GM12891 (cell line): ENCODE measurements at regions not wholly inside any gene's neighbourhood (a gene's known extent, or its start where the extent isn't known, plus 50 kb on each side); places are given as distances from the start of the nearest gene placed in this dataset.

Experiments used
- PAX5 ChIP-seq: IDR thresholded peaks from 2 replicates; pipeline ENCODE4 v1.6.1; 2011; ENCODE audit warnings: low read length, moderate library complexity, mild to moderate bottlenecking; ENCODE audit not compliant: insufficient read depth, severe bottlenecking
- POLR2A ChIP-seq: IDR thresholded peaks from 2 replicates; pipeline ENCODE4 v1.6.1; 2011; ENCODE audit warnings: low read depth, low read length, control low read depth
- POLR2AphosphoS5 ChIP-seq: IDR thresholded peaks from 2 replicates; pipeline ENCODE4 v1.6.1; 2011; ENCODE audit warnings: low read depth, low read length, control low read depth
- POU2F2 ChIP-seq: IDR thresholded peaks from 2 replicates; pipeline ENCODE4 v1.6.1; 2011; ENCODE audit warnings: low read depth, mild to moderate bottlenecking, control low read depth, low read length, moderate library complexity

GRCh38 chr10:52447931-52448353 lies 133.9 kb downstream of the DKK1 start:
- TF ChIP-seq POLR2AphosphoS5 (no peak), PAX5 (no peak), POLR2A (no peak), POU2F2 (no peak)
